Posterior vena cava (tissue), 2 donors: ENCODE measurements at regions not wholly inside any gene's neighbourhood (a gene's known extent, or its start where the extent isn't known, plus 50 kb on each side); places are given as distances from the start of the nearest gene placed in this dataset.
"Not testable (repeated sequence)": the region's sequence is repeated elsewhere in the genome, so short reads cannot be mapped to it uniquely, and the experiment has no call there.

Experiments used
- DNase-seq: peaks from one replicate; pipeline ENCODE4 v3.0.0-alpha.2; 2020; ENCODE audit warnings: low spot score
- intact Hi-C, 2 donors: fragments of 100-400 bp; cut with DNase I; formaldehyde crosslinking; loops; one replicate each; pipeline versions ENCODE4 v1.14.1 to v1.14.2; 2022 to 2023
- donor health status: DM: yes; HTN: yes; CAD: no.
- donor health status: DM: yes; HTN: yes; CAD: no.

- intact Hi-C loops = loop anchor here in 1 of 2 donors (2.0 kb wide), 1 partner anchor 41 kb away; no protein-coding TSS in a partner anchor
Measured at GRCh38 chr10:53379956-53380355, 607.4 kb upstream of the MBL2 start.

GRCh38 chr10:53370347-53370746, 597.8 kb upstream of the MBL2 start:
- DNase-seq = no peak
- intact Hi-C loops = no loop called here

More at GRCh38 chr10:53379956-53380355, 607.4 kb upstream of the MBL2 start:
- no peak for DNase-seq

DNA sequence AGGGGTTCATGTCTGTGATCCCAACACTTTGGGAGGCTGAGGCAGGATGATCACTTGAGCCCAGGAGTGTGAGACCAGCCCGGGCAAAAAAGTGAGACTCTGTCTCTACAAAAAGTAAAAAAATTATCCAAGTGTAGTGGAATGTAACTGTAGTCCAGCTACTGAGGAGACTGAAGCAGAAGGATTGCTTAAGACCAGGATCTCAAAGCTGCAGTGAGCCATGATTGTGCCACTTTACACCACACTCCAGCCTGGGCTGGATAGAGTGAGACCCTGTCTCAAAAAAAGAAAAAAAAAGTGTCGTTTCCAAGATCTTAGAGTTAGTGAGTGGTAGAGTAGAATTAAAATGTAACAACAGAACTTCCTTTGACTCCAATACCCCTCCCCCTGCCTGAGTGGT, 589.4 kb upstream of the MBL2 start:
- intact Hi-C loops = no loop called here
- DNase-seq = no peak

GRCh38 chr10:53361281-53361680, 588.7 kb upstream of the MBL2 start:
- no peak for DNase-seq
- intact Hi-C loops = no loop called here

DNA sequence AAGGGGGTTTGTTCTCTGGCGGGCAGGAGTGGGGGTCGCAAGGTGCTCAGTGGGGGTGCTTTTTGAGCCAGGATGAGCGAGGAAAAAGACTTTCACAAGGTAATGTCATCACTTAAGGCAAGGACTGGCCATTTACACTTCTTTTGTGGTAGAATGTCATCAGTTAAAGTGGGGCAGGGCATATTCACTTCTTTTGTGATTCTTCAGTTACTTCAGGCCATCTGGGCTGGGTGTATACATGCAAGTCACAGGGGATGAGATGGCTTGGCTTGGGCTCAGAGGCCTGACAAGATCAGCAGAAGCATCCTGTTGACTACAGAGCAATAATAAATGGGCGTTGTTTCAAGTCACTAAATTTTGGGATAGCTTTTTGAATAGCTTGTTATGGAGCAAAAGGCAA, 586.4 kb upstream of the MBL2 start:
- intact Hi-C loops, DNase-seq: not testable (repeated sequence)

GRCh38 chr10:53358536-53358935, 586.0 kb upstream of the MBL2 start:
- intact Hi-C loops = no loop called here
- DNase-seq = no peak

DNA sequence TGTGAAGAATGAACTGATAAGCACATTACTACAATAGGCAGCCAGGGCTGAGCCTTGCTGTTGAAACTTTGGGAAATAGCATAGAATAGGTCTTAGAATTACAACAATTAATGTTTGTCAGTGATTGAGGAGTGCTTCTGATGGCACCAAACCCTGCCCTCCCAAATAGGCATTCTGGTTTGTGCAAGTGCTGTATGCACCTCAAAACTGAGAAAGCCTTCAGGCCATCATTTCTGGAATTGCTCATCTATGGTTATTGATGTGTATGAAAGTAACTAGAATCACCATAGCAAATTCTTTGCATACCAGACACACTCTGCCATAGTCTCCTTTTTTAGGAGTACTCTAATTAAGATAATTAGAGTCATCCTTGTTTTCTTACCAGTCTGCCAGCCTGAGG, 585.0 kb upstream of the MBL2 start:
- no peak for DNase-seq
- intact Hi-C loops = no loop called here

- intact Hi-C loops = no loop called here
- no peak for DNase-seq
Measured at GRCh38 chr10:53356616-53357349, 584.2 kb upstream of the MBL2 start.

DNA sequence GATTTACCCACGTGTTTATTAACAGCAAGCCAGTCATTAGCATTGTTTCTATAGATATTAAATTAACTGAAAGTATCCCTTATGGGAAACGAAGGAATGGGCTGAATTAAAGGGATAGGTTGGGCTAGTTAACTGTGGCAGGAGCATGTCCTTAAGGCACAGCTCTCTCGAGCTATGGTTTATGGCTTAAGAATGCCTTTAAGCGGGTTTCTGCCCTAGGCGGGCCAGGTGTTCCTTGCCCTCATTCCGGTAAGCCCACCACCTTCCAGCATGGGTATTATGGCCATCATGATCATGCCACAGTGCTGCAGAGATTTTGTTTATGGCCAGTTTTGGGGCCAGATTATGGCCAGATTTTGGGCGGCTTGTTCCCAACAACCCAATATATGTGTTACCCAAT, 569.9 kb upstream of the MBL2 start:
- intact Hi-C loops, DNase-seq: not testable (repeated sequence)

- DNase-seq = not testable (repeated sequence)
- intact Hi-C loops = loop anchor here in 1 of 2 donors (2.0 kb wide), 1 partner anchor 43 kb away; no protein-coding TSS in a partner anchor
Measured at GRCh38 chr10:53338199-53338598, 565.6 kb upstream of the MBL2 start.

- intact Hi-C loops = not testable (repeated sequence)
- peak; percentile 62 for DNase-seq
Measured at GRCh38 chr10:53335803-53336422, 563.3 kb upstream of the MBL2 start.

GRCh38 chr10:53331460-53331859, 558.9 kb upstream of the MBL2 start:
- intact Hi-C loops = no loop called here
- DNase-seq = no peak

GRCh38 chr10:53326401-53327305, 554.1 kb upstream of the MBL2 start:
- intact Hi-C loops = not testable (repeated sequence)

GRCh38 chr10:53325066-53325465, 552.5 kb upstream of the MBL2 start:
- intact Hi-C loops = no loop called here

More at GRCh38 chr10:53326401-53327305, 554.1 kb upstream of the MBL2 start:
- DNase-seq = not testable (repeated sequence)

GRCh38 chr10:53315709-53316108, 543.1 kb upstream of the MBL2 start:
- no peak for DNase-seq
- intact Hi-C loops = no loop called here

More at GRCh38 chr10:53325066-53325465, 552.5 kb upstream of the MBL2 start:
- DNase-seq = no peak

GRCh38 chr10:53314876-53315275, 542.3 kb upstream of the MBL2 start:
- intact Hi-C loops = no loop called here
- no peak for DNase-seq

DNA sequence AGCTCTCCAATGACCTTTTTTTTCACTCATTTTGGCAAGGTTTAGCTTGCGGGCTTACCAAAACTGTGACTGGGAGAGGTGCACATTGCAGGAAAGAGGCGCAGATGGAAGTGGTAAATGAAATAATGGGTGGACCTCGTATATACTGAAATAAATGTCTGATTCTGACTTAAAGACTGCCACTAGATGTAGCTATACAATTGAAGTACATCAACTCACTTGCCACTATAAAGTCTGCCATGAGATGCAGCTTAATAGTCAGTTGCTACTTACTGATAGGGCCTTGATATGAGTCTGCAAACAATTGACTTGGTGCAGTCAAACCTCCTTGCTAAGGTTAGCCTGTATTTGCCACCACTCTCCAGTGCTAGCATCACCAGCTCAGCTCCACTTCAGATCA, 525.9 kb upstream of the MBL2 start:
- intact Hi-C loops = no loop called here
- no peak for DNase-seq

GRCh38 chr10:53284615-53285182, 512.1 kb upstream of the MBL2 start:
- intact Hi-C loops = no loop called here
- DNase-seq = no peak

- intact Hi-C loops = no loop called here
- DNase-seq = no peak
Measured at GRCh38 chr10:53276797-53277196, 504.2 kb upstream of the MBL2 start.

- DNase-seq = no peak
- intact Hi-C loops = no loop called here
Measured at GRCh38 chr10:53269482-53269881, 496.9 kb upstream of the MBL2 start.
